Vagina (tissue), 2 donors: ENCODE measurements at regions not wholly inside any gene's neighbourhood (a gene's known extent, or its start where the extent isn't known, plus 50 kb on each side); places are given as distances from the start of the nearest gene placed in this dataset.

Experiments used
- DNase-seq, 2 donors: peaks; one replicate each; pipeline ENCODE4 v3.0.0-alpha.2; 2017; ENCODE audit errors: extremely low spot score in 2 of 2
- H3K27ac ChIP-seq: fragments of 200-600 bp; sonication (generic); one replicate; pipeline ENCODE4 v1.5.1; 2019
- H3K27me3 ChIP-seq: fragments of 200-600 bp; sonication (generic); one replicate; pipeline ENCODE4 v1.5.1; 2019
- H3K36me3 ChIP-seq, 2 donors: fragments of 200-600 bp; sonication (generic); one replicate each; pipeline ENCODE4 v1.5.1; 2017 to 2019
- H3K4me1 ChIP-seq: fragments of 200-600 bp; sonication (generic); one replicate; pipeline ENCODE4 v1.5.1; 2019
- H3K4me3 ChIP-seq, 2 donors: fragments of 200-600 bp; sonication (generic); 1 replicate in 1 of 2; 2 replicates in 1 of 2; pipeline ENCODE4 v1.5.1; 2016 to 2019
- H3K9me3 ChIP-seq: fragments of 200-600 bp; sonication (generic); one replicate; pipeline ENCODE4 v1.5.1; 2019
- CTCF ChIP-seq, 3 experiments: fragments of 450-650 bp in 2 of 3; fragments of 200-600 bp in 1 of 3; sonication (generic) in 1 of 3; IDR thresholded peaks; one replicate each; pipeline ENCODE4 v1.5.1; 2017 to 2019; ENCODE audit warnings: antibody characterized with exemption in 3 of 3, mild to moderate bottlenecking in 2 of 3, moderate library complexity in 2 of 3
- POLR2A ChIP-seq, 2 donors: fragments of 450-650 bp; IDR thresholded peaks; one replicate each; pipeline ENCODE4 v1.6.1; 2017; ENCODE audit warnings: antibody characterized with exemption in 2 of 2, mild to moderate bottlenecking in 2 of 2, moderate library complexity in 2 of 2
- POLR2AphosphoS5 ChIP-seq, 2 donors: sonication (generic); formaldehyde crosslinking; IDR thresholded peaks; one replicate each; pipeline ENCODE4 v1.9.0; 2017; ENCODE audit warnings: antibody characterized with exemption in 2 of 2, mild to moderate bottlenecking in 2 of 2, low read depth in 1 of 2; ENCODE audit not compliant: insufficient read depth in 1 of 2
- intact Hi-C: fragments of 100-400 bp; cut with DNase I; formaldehyde crosslinking; loops from one replicate; pipeline ENCODE4 v1.15.1; 2023

DNA sequence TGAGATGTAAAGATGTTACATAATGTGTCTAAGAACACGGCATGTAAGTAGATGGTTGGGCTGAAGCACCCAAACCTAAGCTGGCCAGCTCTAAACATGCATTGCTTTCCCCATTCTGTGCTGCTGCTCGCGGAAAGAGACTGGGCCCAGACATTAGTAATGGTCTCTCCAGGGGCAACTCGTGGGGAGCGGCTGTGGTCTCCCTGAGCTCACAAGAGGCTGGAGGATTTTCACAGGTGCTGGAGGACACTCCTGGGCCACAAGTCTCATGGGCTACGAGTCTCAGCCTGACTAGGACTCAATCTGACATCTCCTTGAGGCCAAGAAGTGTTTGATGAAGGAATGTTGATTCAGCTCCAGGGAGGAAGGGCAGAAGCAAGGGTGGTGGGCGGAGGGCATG, 92.7 kb upstream of the PTCH1 start:
- H3K27ac ChIP-seq, result no peak overlapping the region
- no peak for DNase-seq
- intact Hi-C loops, result no loop called here
- no peak for TF ChIP-seq CTCF (IDR thresholded peaks at IDR 0.05)
- no peak for TF ChIP-seq POLR2AphosphoS5 (IDR thresholded peaks at IDR 0.05; ENCODE audit: insufficient read depth in 1 of 2, low read depth in 1 of 2)
- no peak for TF ChIP-seq POLR2A (IDR thresholded peaks at IDR 0.05)
- no peak overlapping the region for H3K4me3 ChIP-seq
- H3K36me3 ChIP-seq, result no peaks in the 10 kb centered on the region
- no peaks in the 10 kb centered on the region for H3K9me3 ChIP-seq
- H3K4me1 ChIP-seq, result peaks cover 8% of the 10 kb centered on the region
- H3K27me3 ChIP-seq, result no peaks in the 10 kb centered on the region

- intact Hi-C loops, result no loop called here
- no peaks in the 10 kb centered on the region for H3K36me3 ChIP-seq
- no peaks in the 10 kb centered on the region for H3K27me3 ChIP-seq
- peaks cover 8% of the 10 kb centered on the region for H3K4me1 ChIP-seq
- no peaks in the 10 kb centered on the region for H3K9me3 ChIP-seq
- no peak overlapping the region for H3K4me3 ChIP-seq
- TF ChIP-seq POLR2AphosphoS5 (IDR thresholded peaks at IDR 0.05; ENCODE audit: insufficient read depth in 1 of 2, low read depth in 1 of 2), result no peak
- TF ChIP-seq CTCF (IDR thresholded peaks at IDR 0.05), result no peak
- TF ChIP-seq POLR2A (IDR thresholded peaks at IDR 0.05), result no peak
- DNase-seq, result no peak
- no peak overlapping the region for H3K27ac ChIP-seq
Measured at GRCh38 chr9:95608341-95608740, 91.6 kb upstream of the PTCH1 start.

GRCh38 chr9:95607507-95607906, 90.7 kb upstream of the PTCH1 start:
- peaks cover 8% of the 10 kb centered on the region for H3K4me1 ChIP-seq
- no peaks in the 10 kb centered on the region for H3K9me3 ChIP-seq
- no peaks in the 10 kb centered on the region for H3K27me3 ChIP-seq
- H3K4me3 ChIP-seq, result no peak overlapping the region
- intact Hi-C loops, result no loop called here
- H3K27ac ChIP-seq, result no peak overlapping the region
- H3K36me3 ChIP-seq, result no peaks in the 10 kb centered on the region
- TF ChIP-seq POLR2AphosphoS5 (IDR thresholded peaks at IDR 0.05; ENCODE audit: insufficient read depth in 1 of 2, low read depth in 1 of 2), result no peak
- TF ChIP-seq CTCF (IDR thresholded peaks at IDR 0.05), result no peak
- TF ChIP-seq POLR2A (IDR thresholded peaks at IDR 0.05), result no peak
- no peak for DNase-seq

DNA sequence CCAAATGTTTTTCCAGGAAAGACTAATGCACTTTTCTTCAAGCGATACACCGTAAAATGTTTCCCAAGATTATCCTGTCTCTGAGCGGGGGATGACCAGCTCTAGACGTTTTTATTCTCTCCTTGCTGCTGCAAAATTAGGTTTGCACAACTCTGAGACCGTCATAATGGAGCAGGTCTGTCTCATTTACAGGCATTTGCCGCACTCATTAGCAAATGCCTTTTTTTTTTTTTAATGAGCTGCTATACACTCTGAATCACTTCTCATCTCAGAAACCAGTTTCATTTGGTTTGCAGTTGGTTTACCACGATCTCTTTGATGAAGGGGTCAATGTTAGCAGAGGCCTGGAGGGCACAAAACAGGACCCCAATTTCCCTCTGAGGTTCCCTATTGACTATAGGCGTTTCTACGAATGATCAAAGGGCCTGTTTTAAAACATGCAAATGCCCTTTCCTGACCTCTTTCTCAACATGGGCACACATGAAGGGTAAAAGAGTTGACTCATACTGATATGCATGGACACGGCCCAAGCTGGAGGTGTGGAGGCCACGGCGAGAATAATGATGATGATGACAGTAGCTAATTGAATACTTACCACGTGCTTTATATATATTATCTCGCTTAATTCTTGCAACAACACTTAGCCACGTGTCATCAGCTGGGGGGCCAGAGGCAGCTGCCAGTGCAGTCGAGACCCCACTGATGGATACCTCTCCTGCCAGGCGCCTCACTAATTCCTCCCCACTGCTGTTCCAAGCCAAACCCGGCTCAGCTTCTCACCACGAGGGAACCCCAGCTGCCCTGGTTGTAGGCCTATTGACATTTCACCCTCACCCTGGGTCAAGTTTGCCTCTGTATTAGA, 89.9 kb upstream of the PTCH1 start:
- TF ChIP-seq CTCF (IDR thresholded peaks at IDR 0.05), result no peak
- no peak for TF ChIP-seq POLR2AphosphoS5 (IDR thresholded peaks at IDR 0.05; ENCODE audit: insufficient read depth in 1 of 2, low read depth in 1 of 2)
- no peak for TF ChIP-seq POLR2A (IDR thresholded peaks at IDR 0.05)
- DNase-seq, result no peak
- intact Hi-C loops, result no loop called here
- Histone ChIP-seq H3K36me3 (no peaks in the 10 kb centered on the region), H3K9me3 (no peaks in the 10 kb centered on the region), H3K27me3 (no peaks in the 10 kb centered on the region), H3K4me3 (no peak overlapping the region), H3K27ac (no peak overlapping the region), H3K4me1 (peaks cover 8% of the 10 kb centered on the region)

GRCh38 chr9:95605816-95606488, 89.2 kb upstream of the PTCH1 start:
- no peak for TF ChIP-seq POLR2A (IDR thresholded peaks at IDR 0.05)
- no peak for TF ChIP-seq POLR2AphosphoS5 (IDR thresholded peaks at IDR 0.05; ENCODE audit: insufficient read depth in 1 of 2, low read depth in 1 of 2)
- TF ChIP-seq CTCF (IDR thresholded peaks at IDR 0.05), result no peak
- Histone ChIP-seq H3K9me3 (no peaks in the 10 kb centered on the region), H3K4me3 (no peak overlapping the region), H3K27me3 (no peaks in the 10 kb centered on the region), H3K36me3 (no peaks in the 10 kb centered on the region), H3K4me1 (peaks cover 8% of the 10 kb centered on the region), H3K27ac (no peak overlapping the region)
- intact Hi-C loops, result no loop called here
- DNase-seq, result no peak
